UCSD-AML1 (cell line): ENCODE measurements at regions not wholly inside any gene's neighbourhood (a gene's known extent, or its start where the extent isn't known, plus 50 kb on each side); places are given as distances from the start of the nearest gene placed in this dataset.
"Not testable (repeated sequence)": the region's sequence is repeated elsewhere in the genome, so short reads cannot be mapped to it uniquely, and the experiment has no call there.

Source experiments
- DNase-seq: peaks from one replicate; lab custom pipeline; 2025; ENCODE audit not compliant: unreplicated experiment; lab: John Stamatoyannopoulos, UW

DNA sequence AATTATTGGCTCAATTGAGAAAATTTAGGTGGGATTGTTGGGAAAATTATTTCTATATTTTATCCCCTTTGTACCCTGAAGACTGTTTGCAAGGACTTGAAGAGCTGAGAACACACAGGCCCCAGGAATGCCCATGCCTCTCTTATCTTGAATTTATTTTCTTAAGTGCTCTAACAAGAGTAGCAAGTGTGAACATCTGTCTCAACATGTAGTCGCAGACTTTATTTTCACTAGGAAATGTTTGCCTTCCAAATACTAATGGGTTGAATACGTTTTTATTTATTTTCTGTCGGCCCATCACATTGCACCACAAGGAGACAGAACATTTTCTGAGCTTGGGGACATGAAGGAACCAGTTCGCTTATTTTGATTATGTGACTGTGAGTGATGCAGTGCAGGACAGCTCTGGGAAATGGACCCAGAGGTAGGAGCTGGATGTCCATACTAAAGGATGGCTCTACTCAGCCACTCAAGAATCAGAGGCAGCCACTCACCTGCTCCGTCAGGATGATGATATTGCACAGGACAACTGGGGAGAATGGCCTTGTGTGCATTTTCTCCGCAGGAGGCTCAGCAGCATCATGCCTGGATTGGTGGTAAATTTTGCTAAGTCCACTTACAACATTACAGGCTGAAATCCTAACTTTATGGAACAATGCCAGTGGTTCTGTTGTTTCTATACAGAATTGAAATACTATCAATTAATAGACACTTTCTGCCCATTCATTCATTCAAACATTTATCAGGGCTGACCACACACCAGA is 332.7 kb downstream of the FGFR2 start:
- DNase-seq = no peak

- no peak for DNase-seq
Observed at GRCh38 chr10:121266370-121266769, 331.9 kb downstream of the FGFR2 start.

DNA sequence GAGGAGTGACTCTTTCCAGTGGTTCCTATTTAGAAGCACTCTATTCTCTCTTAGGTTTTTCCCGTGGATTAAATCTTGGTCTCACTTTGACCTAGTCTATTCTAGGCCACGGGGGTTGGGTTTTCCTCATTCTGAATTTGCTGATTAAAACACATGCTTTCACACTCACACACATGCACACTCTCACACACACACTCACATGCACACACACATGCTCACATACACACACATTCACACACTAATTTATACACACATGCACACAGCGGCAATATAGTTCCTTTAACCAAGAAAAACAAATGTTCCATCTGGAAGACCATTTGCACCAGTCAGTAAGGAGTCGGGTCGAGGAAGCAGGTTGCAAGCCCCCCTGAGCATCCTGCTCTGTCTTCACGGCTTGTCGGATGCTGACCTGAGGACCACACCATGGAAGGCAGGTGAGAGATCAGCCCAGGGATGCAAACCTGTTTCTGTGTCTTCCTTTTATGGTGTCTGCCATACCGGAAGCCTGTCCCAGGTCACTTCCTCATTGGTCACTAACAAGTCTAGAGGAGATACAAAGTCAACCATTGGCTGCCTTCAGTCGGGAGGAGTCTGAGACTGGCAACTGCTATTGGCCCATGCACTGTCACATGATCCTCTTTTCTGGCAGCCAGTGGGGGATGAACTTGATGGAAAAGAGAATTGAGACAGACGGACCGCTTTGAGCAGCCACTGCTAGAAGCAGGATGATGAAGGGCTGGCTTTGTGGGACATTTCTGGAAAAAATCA is 330.8 kb downstream of the FGFR2 start:
- no peak for DNase-seq

- no peak for DNase-seq
Observed at GRCh38 chr10:121268363-121268762, 329.9 kb downstream of the FGFR2 start.

DNA sequence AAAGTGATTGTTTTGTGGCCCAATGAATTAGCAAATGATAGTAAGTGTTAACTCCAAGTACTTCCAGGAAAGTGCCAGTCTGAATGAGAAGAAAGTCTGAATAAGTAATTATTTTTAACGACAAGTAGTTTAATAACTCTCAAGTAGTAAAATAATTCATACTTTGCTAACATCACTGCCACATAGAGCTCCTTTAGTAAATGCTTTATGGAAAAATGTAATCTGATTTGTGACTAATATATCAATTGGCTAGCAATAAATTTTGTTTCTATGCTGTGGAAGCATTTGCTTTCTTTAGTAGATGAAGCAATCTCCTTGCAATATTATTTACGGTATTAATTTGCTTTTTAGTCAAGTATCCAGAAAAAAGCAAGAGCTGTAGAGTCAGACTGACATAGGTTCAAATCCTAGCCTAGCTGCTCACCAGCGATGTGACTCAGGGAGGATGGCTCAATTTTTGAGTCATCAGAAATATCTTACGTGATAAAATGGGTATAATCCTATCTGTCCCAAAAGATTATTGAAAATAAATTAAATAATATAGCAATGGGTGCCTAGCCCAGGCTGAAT is 329.3 kb downstream of the FGFR2 start:
- DNase-seq = no peak

GRCh38 chr10:121270906-121271305 is 327.3 kb downstream of the FGFR2 start:
- DNase-seq = no peak

- DNase-seq = no peak
Observed at GRCh38 chr10:121276046-121276445, 322.2 kb downstream of the FGFR2 start.

DNA sequence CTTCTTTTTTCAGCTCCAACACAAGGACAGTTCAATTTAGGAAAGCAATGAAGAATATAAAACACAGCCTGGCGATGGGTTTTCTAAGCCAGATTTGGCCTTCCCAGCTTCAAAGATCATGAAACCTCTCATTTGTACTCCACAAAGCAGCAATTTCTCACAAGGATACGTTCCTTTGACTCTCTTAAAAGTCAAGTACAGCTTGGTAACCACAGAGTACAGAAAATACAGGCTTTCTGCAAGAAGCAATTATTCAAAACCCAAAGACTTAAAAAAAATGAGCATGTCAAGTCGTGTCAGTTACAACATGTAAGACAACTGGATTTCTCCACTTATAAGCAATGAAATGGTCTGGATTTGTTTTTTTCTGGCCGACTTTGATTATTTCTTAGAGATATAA is 321.4 kb downstream of the FGFR2 start:
- DNase-seq = no peak

GRCh38 chr10:121278386-121278785 is 319.9 kb downstream of the FGFR2 start:
- DNase-seq = not testable (repeated sequence)

DNA sequence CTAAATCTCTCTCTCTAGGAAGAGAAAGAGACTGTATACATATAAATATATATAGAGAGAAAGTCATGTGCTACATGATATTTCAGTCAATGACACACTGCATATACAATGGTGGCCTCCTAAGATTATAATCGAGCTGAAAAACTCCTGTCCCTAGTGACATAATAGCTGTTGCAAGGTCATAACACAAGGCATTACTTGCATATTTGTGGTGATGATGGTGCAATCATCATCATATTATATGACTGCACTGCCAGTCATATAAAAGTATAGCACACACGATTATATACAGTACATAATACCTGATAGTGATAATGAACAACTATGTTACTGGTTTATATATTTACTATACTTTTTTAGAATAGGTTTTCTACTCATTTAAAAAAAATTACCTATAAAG is 316.7 kb downstream of the FGFR2 start:
- no peak for DNase-seq

- no peak for DNase-seq
Observed at GRCh38 chr10:121282264-121282663, 316.0 kb downstream of the FGFR2 start.

GRCh38 chr10:121282797-121283515 is 315.3 kb downstream of the FGFR2 start:
- DNase-seq = no peak

DNA sequence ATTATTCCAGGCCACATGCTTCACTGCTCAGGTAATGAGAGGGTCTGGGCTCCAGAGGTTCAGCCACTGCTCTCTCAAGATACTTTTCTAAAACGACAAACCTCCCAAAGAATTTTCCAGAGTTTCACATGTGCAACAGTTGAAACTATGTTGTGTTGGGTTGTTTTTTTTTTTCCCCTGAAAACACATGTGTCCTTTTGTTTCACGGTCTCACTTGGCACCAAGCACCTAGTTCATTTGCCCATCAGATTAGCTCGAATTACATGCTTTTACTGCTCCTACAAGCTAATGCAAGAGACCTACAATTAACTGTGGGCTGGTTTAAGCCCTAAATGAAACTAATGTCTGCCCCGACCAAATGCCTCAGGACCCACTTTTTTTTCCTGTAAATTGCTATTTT is 313.3 kb downstream of the FGFR2 start:
- DNase-seq = no peak

DNA sequence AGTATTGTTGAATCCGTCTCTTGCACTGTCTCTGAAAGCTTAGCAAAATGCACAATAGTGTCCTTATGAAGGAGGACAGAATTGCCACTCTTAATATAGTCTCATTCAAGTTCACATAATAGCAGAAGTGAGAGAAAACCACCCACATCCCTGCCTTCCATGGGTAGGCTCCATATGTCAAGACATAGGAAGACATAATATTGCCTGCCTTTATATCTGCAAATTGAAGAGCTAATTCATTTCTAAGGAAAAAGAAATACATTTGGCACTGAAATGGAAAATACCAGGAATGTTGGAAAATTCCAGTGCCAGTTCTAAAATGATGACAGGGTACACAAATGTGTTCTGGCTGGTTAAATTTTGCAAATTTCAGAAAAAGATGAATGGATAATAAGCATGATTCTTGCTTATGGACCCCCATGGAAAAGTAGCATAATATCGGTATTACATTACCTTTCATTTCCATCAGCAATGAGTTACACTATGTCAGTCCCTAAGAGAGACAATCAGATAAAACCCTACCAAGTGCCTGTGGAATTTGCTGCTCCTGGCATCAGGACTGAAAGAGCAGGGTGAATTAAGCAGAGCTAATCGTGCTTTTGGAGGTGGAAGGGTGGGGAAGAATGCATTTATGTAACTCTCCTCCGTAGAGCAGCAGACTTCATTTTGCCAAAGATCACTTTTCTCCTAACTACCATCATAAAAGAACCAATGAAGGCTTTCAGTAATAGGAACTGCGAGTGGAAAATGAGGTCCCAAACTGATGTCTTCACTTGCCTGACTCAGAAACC is 312.6 kb downstream of the FGFR2 start:
- no peak for DNase-seq

GRCh38 chr10:121288011-121288410 is 310.2 kb downstream of the FGFR2 start:
- DNase-seq = no peak

- no peak for DNase-seq
Observed at GRCh38 chr10:121288864-121289661, 309.2 kb downstream of the FGFR2 start.

DNA sequence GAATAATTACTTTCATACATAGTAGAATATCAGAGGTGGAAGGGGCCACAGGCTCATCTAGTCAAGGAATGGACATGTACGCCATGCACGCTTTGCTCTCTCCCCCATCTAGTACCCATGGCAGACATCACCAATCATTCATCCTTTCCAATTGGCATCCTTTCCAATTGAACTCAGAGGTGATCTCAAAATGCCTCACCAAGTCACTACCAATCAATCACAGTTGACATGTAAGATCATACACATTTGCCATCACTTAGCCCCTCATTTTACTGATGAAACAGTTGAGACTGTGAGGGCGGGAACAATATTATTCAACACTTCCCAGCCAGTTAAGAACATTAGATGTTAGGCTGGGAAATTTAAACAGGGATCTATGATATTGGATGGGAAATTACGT is 308.4 kb downstream of the FGFR2 start:
- no peak for DNase-seq

DNA sequence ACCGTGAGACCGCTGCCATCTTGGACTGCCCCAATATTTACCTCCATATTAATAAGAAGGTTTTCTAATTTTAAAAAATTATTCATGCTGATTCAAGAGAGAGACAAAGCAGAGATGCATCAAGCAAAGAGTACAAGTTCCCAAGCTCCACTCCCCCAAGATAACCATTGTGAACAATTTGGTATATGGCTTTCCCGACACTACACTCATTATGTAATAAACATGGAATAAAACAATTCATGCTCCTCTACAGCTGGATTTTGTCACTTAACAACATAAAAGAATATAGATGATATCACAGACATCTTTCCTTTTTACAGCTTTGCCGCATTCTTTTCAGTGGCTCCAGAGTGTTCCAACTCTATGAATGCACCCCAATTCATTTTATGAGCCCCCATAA is 307.6 kb downstream of the FGFR2 start:
- no peak for DNase-seq

DNA sequence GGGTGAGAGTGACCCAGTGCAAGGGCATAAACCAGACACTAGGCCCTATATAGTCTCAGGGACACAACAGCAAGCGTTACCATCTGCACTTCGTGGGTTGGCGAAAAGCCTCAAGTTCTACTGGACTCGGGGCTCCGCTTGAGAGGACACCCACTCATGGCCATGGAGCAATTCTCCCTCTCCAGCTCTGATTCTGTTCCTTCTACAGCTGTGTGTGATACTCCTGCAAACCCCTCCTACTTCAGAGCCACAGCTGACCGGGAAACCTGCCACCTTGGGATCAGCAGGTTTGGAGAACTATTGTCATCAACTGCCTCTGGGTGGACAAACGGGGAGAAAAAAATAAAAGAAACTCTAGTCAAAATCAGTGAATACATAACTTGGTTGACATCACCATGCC is 306.9 kb downstream of the FGFR2 start:
- DNase-seq = no peak

- no peak for DNase-seq
Observed at GRCh38 chr10:121291823-121292222, 306.4 kb downstream of the FGFR2 start.
